GM12878 (cell line): ENCODE measurements at regions not wholly inside any gene's neighbourhood (a gene's known extent, or its start where the extent isn't known, plus 50 kb on each side); places are given as distances from the start of the nearest gene placed in this dataset.

ENCODE experiments used
- ATAC-seq: fragments of 200-7000 bp; cut with Tn5 transposase; 3 replicates; pipeline ENCODE4 v1.9.1; 2020; ENCODE audit warnings: mild to moderate bottlenecking, moderate library complexity
- BruUV-seq: library from RNA; stranded (reverse); fragments of 400-500 nt; replicated peaks from 2 replicates; lab custom pipeline; 2021; lab: Mats Ljungman, UMichigan
- CTCF ChIA-PET: fragments of 300-600 bp; sonication (Branson Sonifier 250); formaldehyde crosslinking; extraction: SDS; loops from one replicate; lab custom pipeline; 2021; ENCODE audit warnings: inconsistent platforms; lab: Yijun Ruan, JAX
- POLR2A ChIA-PET: fragments of 350-600 bp; formaldehyde crosslinking; extraction: SDS; loops from one replicate; lab custom pipeline; 2021; ENCODE audit warnings: inconsistent platforms; lab: Charles Lee
- RAD21 ChIA-PET: fragments of 300-600 bp; sonication (Branson Sonifier 250); formaldehyde crosslinking; loops from one replicate; lab custom pipeline; 2023; ENCODE audit warnings: antibody characterized with exemption; ENCODE audit not compliant: unreplicated experiment; lab: Charles Lee
- SMC1A ChIA-PET: fragments of 300-600 bp; sonication (Branson Sonifier 250); formaldehyde crosslinking; loops from one replicate; lab custom pipeline; 2023; ENCODE audit not compliant: unreplicated experiment, uncharacterized antibody; lab: Charles Lee
- DNase-seq: peaks from one replicate; pipeline ENCODE4 v3.0.0-alpha.2; 2011; ENCODE audit warnings: low read depth, low spot score
- FAIRE-seq: peaks from 3 replicates; lab custom pipeline; 2011; peaks lifted over from hg19 to GRCh38; lab: Jason Lieb, UNC
- H2AFZ ChIP-seq: 2 replicates; pipeline ENCODE4 v1.6.0; 2011; ENCODE audit warnings: low read depth, low read length, control low read depth; ENCODE audit not compliant: control insufficient read depth
- H3K27ac ChIP-seq: 2 replicates; pipeline ENCODE4 v1.5.1; 2011; ENCODE audit warnings: control low read depth; ENCODE audit not compliant: control insufficient read depth, insufficient read depth
- H3K27me3 ChIP-seq, 2 experiments: replicated peaks in 1 of 2; 2 replicates each; pipeline versions ENCODE4 v1.6.0 to v1.6.1; 2011; ENCODE audit warnings: low read length in 1 of 2; ENCODE audit not compliant: control insufficient read depth in 2 of 2, insufficient read depth in 2 of 2
- H3K36me3 ChIP-seq, 2 experiments: 2 replicates each; pipeline ENCODE4 v1.5.1; 2011; ENCODE audit warnings: low read length in 1 of 2; ENCODE audit not compliant: control insufficient read depth in 2 of 2, insufficient read depth in 2 of 2
- H3K4me1 ChIP-seq: 2 replicates; pipeline ENCODE4 v1.6.1; 2011; ENCODE audit warnings: mild to moderate bottlenecking, low read length, moderate library complexity, mixed read lengths; ENCODE audit not compliant: control insufficient read depth, insufficient read depth
- H3K4me2 ChIP-seq: 2 replicates; pipeline ENCODE4 v1.6.0; 2011; ENCODE audit warnings: control low read depth; ENCODE audit not compliant: control insufficient read depth, insufficient read depth
- H3K4me3 ChIP-seq: fragments of 200-600 bp; sonication (generic); 2 replicates; pipeline ENCODE4 v1.5.1; 2016
- H3K79me2 ChIP-seq: 2 replicates; pipeline ENCODE4 v1.6.0; 2011; ENCODE audit warnings: low read length; ENCODE audit not compliant: control insufficient read depth, insufficient read depth
- H3K9ac ChIP-seq: 2 replicates; pipeline ENCODE4 v1.8.0; 2011; ENCODE audit warnings: low read length, control low read depth, mixed read lengths; ENCODE audit not compliant: control insufficient read depth, insufficient read depth
- H3K9me3 ChIP-seq: replicated peaks from 3 replicates; pipeline ENCODE4 v1.5.1; 2011; ENCODE audit warnings: mild to moderate bottlenecking, low read length; ENCODE audit not compliant: control insufficient read depth, insufficient read depth
- H4K20me1 ChIP-seq: 2 replicates; pipeline ENCODE4 v1.6.0; 2011; ENCODE audit not compliant: control insufficient read depth, insufficient read depth
- SREBF1 ChIP-seq: IDR thresholded peaks from 2 replicates; pipeline ENCODE4 v1.6.1; 2012; ENCODE audit warnings: mild to moderate bottlenecking, low read length
- USF2 ChIP-seq: IDR thresholded peaks from 2 replicates; pipeline ENCODE4 v1.6.1; 2011; ENCODE audit warnings: low read depth, low read length, improper control_type of control experiment, borderline replicate concordance
- ZNF207 ChIP-seq: fragments of 450-650 bp; IDR thresholded peaks from 2 replicates; pipeline ENCODE4 v1.6.1; 2014; ENCODE audit warnings: antibody characterized with exemption, mild to moderate bottlenecking, borderline replicate concordance
- ZNF687 ChIP-seq: fragments of 450-650 bp; IDR thresholded peaks from 2 replicates; pipeline ENCODE4 v1.6.1; 2017; ENCODE audit warnings: mild to moderate bottlenecking, moderate library complexity
- WGBS: methylation state at CpG from one replicate; pipeline ENCODE4 v1.1.6; 2016; ENCODE audit warnings: low lambda C conversion rate; ENCODE audit not compliant: insufficient replicate concordance, insufficient coverage; ENCODE audit errors: missing lambda C conversion rate; 5-methylcytosine and 5-hydroxymethylcytosine counted together
- in situ Hi-C: fragments of 300-500 bp; cut with MboI; formaldehyde crosslinking; loops from 9 replicates; pipeline ENCODE4 v1.14.3; 2018; ENCODE audit warnings: mixed read lengths
- intact Hi-C: fragments of 100-400 bp; cut with micrococcal nuclease; formaldehyde crosslinking; loops from one replicate; pipeline ENCODE4 v1.14.2; 2022; ENCODE audit not compliant: unreplicated experiment

GRCh38 chr1:219310181-219310728 is 136.6 kb downstream of the LYPLAL1 start (continued):
- TF ChIP-seq ZNF687 (no peak), SREBF1 (no peak)

- BruUV-seq, result no TSS peak
Measured at GRCh38 chr1:219308367-219308766, 134.7 kb downstream of the LYPLAL1 start.

More at GRCh38 chr1:219308367-219308766, 134.7 kb downstream of the LYPLAL1 start:
- no peaks in the 10 kb centered on the region for H3K79me2 ChIP-seq
- in situ Hi-C loops, result no loop called here
- intact Hi-C loops, result no loop called here
- ChIA-PET SMC1A (no interaction called here), POLR2A (no interaction called here), CTCF (no interaction called here), RAD21 (no interaction called here)
- H3K27me3 ChIP-seq, result no peaks in the 10 kb centered on the region
- no peak overlapping the region for H2AFZ ChIP-seq
- ATAC-seq, result no peak
- no peak overlapping the region for H3K9ac ChIP-seq
- H3K9me3 ChIP-seq, result no peaks in the 10 kb centered on the region; the same call in 2 of the 3 replicates
- WGBS, result 25% methylated on average over 4 of the region's 4 CpGs
- H3K4me3 ChIP-seq, result no peak overlapping the region
- H3K4me1 ChIP-seq, result no peaks in the 10 kb centered on the region
- no peak overlapping the region for H3K27ac ChIP-seq
- H4K20me1 ChIP-seq, result no peaks in the 10 kb centered on the region
- no peak for FAIRE-seq
- no peak for DNase-seq
- H3K4me2 ChIP-seq, result no peak overlapping the region
- H3K36me3 ChIP-seq, result no peaks in the 10 kb centered on the region
- TF ChIP-seq ZNF207 (no peak), USF2 (no peak)
